DND-41 (cell line): ENCODE measurements at regions not wholly inside any gene's neighbourhood (a gene's known extent, or its start where the extent isn't known, plus 50 kb on each side); places are given as distances from the start of the nearest gene placed in this dataset.

Source experiments
- ATAC-seq: fragments of 200-7000 bp; cut with Tn5 transposase; 3 replicates; pipeline ENCODE4 v1.9.1; 2021; ENCODE audit warnings: low read depth; ENCODE audit not compliant: insufficient read depth
- DNase-seq: peaks from one replicate; pipeline ENCODE4 v3.0.0-alpha.2; 2020
- H2AFZ ChIP-seq: 2 replicates; pipeline ENCODE4 v1.6.0; 2012; ENCODE audit warnings: low read depth, low read length
- H3K27ac ChIP-seq: 2 replicates; pipeline ENCODE4 v1.5.1; 2012; ENCODE audit warnings: low read length, inconsistent platforms
- H3K27me3 ChIP-seq: fragments of 200-600 bp; sonication (generic); 2 replicates; pipeline ENCODE4 v1.6.0; 2012; ENCODE audit warnings: low read length, mild to moderate bottlenecking, inconsistent platforms; ENCODE audit not compliant: insufficient read depth, poor library complexity
- H3K36me3 ChIP-seq: 2 replicates; pipeline ENCODE4 v1.5.1; 2012; ENCODE audit warnings: low read length, inconsistent platforms; ENCODE audit not compliant: insufficient read depth
- H3K4me1 ChIP-seq: 2 replicates; pipeline ENCODE4 v1.5.1; 2012; ENCODE audit warnings: mild to moderate bottlenecking, low read length; ENCODE audit not compliant: insufficient read depth
- H3K4me2 ChIP-seq: 2 replicates; pipeline ENCODE4 v1.6.0; 2012; ENCODE audit warnings: mild to moderate bottlenecking, moderate library complexity, low read length, inconsistent platforms; ENCODE audit not compliant: insufficient read depth
- H3K4me3 ChIP-seq, 2 experiments: fragments of 200-600 bp in 1 of 2; shearing (Covaris generic) in 1 of 2; 2 replicates each; pipeline ENCODE4 v1.5.1; 2012 to 2016; ENCODE audit warnings: inconsistent platforms in 2 of 2, low read length in 2 of 2, mild to moderate bottlenecking in 2 of 2, low read depth in 1 of 2, moderate library complexity in 1 of 2
- H3K79me2 ChIP-seq: 2 replicates; pipeline ENCODE4 v1.6.0; 2012; ENCODE audit warnings: low read length, inconsistent platforms; ENCODE audit not compliant: insufficient read depth
- H3K9ac ChIP-seq: 2 replicates; pipeline ENCODE4 v1.6.0; 2012; ENCODE audit warnings: low read depth, mild to moderate bottlenecking, inconsistent platforms, low read length, moderate library complexity
- H3K9me3 ChIP-seq: 2 replicates; pipeline ENCODE4 v1.5.1; 2012; ENCODE audit warnings: low read length, moderate library complexity, mild to moderate bottlenecking, inconsistent platforms; ENCODE audit not compliant: insufficient read depth, severe bottlenecking
- H4K20me1 ChIP-seq: 2 replicates; pipeline ENCODE4 v1.6.0; 2012; ENCODE audit warnings: low read length; ENCODE audit not compliant: insufficient read depth
- EZH2 ChIP-seq: IDR thresholded peaks from 3 replicates; pipeline ENCODE4 v1.6.1; 2012; ENCODE audit warnings: borderline replicate concordance, low read depth, mild to moderate bottlenecking, moderate library complexity, low read length, inconsistent platforms; ENCODE audit not compliant: severe bottlenecking
- TF ChIP-seq, protein P1 (sequence below): IDR thresholded peaks from 2 replicates; pipeline ENCODE4 v1.5.1; 2012; ENCODE audit warnings: borderline replicate concordance, low read length, moderate library complexity, mild to moderate bottlenecking; ENCODE audit not compliant: poor library complexity, severe bottlenecking; ENCODE audit errors: extremely low read depth

GRCh38 chr6:126267626-126268025 is 72.3 kb upstream of the CENPW start:
- Histone ChIP-seq H3K4me2 (no peak overlapping the region), H2AFZ (no peak overlapping the region), H3K27me3 (no peaks in the 10 kb centered on the region), H3K27ac (no peak overlapping the region), H3K36me3 (no peaks in the 10 kb centered on the region), H4K20me1 (no peaks in the 10 kb centered on the region), H3K4me3 (no peak overlapping the region), H3K9me3 (no peaks in the 10 kb centered on the region), H3K79me2 (no peaks in the 10 kb centered on the region), H3K4me1 (no peaks in the 10 kb centered on the region), H3K9ac (no peak overlapping the region)
- TF ChIP-seq EZH2: no peak
- TF ChIP-seq, protein P1, sequence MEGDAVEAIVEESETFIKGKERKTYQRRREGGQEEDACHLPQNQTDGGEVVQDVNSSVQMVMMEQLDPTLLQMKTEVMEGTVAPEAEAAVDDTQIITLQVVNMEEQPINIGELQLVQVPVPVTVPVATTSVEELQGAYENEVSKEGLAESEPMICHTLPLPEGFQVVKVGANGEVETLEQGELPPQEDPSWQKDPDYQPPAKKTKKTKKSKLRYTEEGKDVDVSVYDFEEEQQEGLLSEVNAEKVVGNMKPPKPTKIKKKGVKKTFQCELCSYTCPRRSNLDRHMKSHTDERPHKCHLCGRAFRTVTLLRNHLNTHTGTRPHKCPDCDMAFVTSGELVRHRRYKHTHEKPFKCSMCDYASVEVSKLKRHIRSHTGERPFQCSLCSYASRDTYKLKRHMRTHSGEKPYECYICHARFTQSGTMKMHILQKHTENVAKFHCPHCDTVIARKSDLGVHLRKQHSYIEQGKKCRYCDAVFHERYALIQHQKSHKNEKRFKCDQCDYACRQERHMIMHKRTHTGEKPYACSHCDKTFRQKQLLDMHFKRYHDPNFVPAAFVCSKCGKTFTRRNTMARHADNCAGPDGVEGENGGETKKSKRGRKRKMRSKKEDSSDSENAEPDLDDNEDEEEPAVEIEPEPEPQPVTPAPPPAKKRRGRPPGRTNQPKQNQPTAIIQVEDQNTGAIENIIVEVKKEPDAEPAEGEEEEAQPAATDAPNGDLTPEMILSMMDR: no peak
- no peak for DNase-seq
- ATAC-seq: no peak

DNA sequence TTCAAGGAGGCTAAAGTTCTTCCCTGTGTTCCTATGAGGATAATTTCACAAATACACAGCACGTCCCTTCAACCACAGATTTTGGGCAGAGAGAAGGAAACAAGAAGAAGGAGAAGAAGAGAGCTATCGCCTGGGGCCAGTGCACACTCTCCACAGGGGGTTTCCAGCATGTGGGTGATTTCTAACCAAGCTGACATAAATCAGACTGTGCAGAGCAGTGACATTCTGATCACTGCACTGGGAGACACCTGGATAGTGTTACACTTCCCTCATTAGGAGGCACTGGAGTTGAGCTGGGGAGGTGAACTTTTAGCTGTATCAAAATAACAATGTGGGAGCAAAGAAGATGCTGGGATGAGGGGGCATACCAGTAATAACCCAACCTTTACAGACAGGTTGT is 71.8 kb upstream of the CENPW start:
- no peak for ATAC-seq
- H3K79me2 ChIP-seq: no peaks in the 10 kb centered on the region
- no peak for DNase-seq
- no peaks in the 10 kb centered on the region for H4K20me1 ChIP-seq
- no peaks in the 10 kb centered on the region for H3K9me3 ChIP-seq
- no peaks in the 10 kb centered on the region for H3K4me1 ChIP-seq
- no peak overlapping the region for H3K4me3 ChIP-seq
- no peak overlapping the region for H3K4me2 ChIP-seq
- no peak overlapping the region for H2AFZ ChIP-seq
- H3K27ac ChIP-seq: no peak overlapping the region
- no peaks in the 10 kb centered on the region for H3K27me3 ChIP-seq
- TF ChIP-seq EZH2: no peak
- TF ChIP-seq, protein P1: no peak
- no peak overlapping the region for H3K9ac ChIP-seq
- no peaks in the 10 kb centered on the region for H3K36me3 ChIP-seq

DNA sequence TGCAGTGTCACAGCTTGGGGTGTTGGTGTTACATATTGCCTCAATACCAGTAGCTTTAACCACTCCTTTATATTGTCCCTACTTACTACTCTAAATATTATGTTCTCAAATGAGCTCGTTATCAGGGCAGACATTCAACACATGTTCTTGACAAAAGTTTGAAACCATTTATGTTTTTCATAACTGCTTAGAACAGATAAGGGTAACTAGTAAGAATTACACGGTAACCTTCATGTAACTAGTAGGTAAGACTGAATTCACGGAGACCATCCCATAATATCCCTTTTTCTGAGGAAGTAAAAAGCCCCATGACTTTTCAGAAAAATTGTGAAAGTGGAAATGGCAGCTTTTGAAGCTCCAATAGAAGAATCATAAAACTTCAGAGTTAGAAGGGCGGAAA is 59.6 kb upstream of the CENPW start:
- Histone ChIP-seq H3K9ac (no peak overlapping the region), H3K27ac (no peak overlapping the region), H3K27me3 (no peaks in the 10 kb centered on the region), H2AFZ (no peak overlapping the region), H3K4me3 (no peak overlapping the region), H3K9me3 (no peaks in the 10 kb centered on the region), H3K36me3 (no peaks in the 10 kb centered on the region), H3K4me2 (no peak overlapping the region), H4K20me1 (no peaks in the 10 kb centered on the region), H3K4me1 (no peaks in the 10 kb centered on the region), H3K79me2 (no peaks in the 10 kb centered on the region)
- TF ChIP-seq EZH2: no peak
- TF ChIP-seq, protein P1: no peak
- DNase-seq: no peak
- no peak for ATAC-seq

DNA sequence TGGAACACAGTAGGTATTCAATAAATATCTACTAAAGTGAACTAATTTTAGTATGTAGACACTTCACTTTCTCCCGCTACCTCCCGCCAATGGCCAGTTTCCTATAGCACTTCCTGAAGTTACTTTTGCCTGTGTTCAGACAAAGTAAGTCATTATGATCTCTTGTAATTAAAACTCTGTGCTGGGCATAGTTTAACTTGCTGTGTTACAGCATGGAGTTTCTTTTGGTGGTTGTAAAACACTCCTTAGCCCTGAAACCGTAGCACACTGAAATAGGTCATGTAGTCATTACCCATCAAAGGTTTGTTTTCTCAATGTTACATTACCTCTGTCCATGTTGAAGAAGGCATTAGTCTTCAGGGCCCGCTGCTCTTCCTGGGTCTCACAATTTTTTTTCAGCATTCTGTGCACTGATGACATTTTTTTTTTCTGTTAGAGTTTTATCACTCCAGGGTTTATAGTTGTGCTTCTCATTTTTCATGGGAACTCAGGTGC is 54.0 kb upstream of the CENPW start:
- TF ChIP-seq, protein P1: no peak
- no peak for TF ChIP-seq EZH2
- no peak for DNase-seq
- Histone ChIP-seq H2AFZ (no peak overlapping the region), H3K9me3 (no peaks in the 10 kb centered on the region), H4K20me1 (no peaks in the 10 kb centered on the region), H3K79me2 (no peaks in the 10 kb centered on the region), H3K4me2 (no peak overlapping the region), H3K9ac (no peak overlapping the region), H3K27ac (no peak overlapping the region), H3K4me3 (no peak overlapping the region), H3K27me3 (no peaks in the 10 kb centered on the region), H3K36me3 (no peaks in the 10 kb centered on the region), H3K4me1 (no peaks in the 10 kb centered on the region)
- no peak for ATAC-seq
